ENCODE measurements at regions not wholly inside any gene's neighbourhood (a gene's known extent, or its start where the extent isn't known, plus 50 kb on each side); places are given as distances from the start of the nearest gene placed in this dataset.

DNA sequence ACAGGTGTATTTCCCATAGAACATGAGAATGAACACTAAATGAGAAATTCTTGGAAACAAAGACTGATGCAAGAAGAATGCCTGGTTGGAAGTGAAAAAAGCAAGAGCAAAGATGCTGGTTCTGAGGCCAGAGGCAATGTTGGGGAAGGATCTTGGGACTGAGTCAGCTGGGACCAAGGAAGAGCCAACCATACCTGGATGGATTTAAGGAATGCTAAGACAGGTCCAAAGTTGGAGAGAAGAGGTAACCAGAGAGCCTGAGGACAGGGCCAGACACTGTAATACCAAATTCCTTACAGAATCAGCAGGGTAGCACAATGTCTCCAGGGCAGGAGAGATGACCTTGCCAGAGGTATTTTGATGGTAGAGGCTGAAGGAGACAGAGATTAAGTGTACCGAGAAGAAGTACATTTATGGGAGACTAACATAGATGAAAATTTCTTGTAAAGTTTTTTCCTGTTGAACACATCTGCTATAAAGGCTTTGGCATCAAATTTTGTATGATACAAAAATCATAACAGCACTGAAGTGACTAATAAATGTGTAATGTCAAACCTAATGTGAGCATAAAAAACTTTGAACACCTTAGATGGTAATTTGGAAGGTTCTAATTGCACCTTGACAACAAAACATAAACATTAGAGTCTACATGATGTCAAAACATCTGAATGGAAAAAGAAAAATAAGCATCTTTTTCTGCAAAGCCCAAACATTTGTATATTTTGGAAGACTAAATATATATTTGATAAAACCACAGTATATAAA is 221.7 kb upstream of the MARCKS start:
- no peak for DNase-seq

DNA sequence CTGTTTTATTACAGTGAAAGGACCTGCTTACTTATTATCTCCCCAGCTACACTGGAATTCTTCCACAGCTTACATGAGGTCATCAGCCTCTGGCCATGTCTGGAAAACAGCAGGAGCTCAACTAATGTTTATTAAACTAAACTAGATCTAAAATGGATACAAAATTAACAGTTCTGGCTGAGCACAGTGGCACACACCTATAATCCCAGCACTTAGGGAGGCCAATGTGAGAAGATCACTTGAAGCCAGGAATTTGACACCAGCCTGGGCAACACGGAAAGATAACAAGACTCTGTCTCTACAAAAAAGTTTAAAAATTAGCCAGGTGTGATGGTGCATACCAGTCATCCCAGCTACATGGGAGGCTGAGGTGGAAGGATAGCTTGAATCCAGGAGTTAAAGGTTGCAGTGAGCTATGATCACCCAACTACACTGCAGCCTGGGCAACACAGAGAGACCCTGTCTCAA is 220.8 kb upstream of the MARCKS start:
- DNase-seq: no peak

DNA sequence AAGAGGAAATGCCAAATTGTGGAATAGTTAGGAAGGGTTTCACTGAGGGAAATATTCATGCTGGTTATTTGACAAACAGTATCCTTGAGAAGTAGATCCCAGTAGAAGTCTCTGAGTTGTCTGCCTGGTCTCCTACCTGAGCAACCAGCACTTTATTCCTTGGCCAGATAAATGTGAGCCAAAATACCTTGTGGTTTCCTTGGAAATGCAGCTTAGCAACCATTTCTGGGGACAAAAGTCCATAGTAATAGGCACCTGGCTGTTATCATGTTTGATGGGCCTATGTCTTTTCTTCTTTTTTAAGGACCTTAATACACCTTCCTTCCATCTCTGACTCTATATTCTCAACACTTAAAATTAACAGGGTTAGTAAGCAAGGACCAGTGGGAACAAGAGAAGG is 217.1 kb upstream of the MARCKS start:
- no peak for DNase-seq

GRCh38 chr6:113642001-113642713 is 215.0 kb upstream of the MARCKS start:
- no peak for DNase-seq

GRCh38 chr6:113642714-113643406 is 214.3 kb upstream of the MARCKS start:
- DNase-seq: no peak

DNA sequence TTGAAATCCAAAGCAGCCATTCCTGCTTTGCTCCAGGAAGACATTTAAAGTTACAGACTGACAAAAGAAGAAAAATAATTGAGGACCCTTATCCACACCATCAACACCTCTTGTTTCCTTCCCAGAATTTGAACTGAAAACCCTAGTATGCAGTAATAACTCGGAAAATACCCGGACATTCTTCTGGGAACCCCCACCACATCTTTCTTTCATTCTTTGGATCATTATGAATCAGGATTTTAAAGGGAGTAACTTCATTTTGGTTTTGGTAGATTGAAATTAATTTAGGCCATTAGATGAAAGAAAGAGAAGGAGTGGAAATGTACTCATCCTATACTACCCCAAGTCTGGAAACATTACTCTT is 213.8 kb upstream of the MARCKS start:
- DNase-seq: no peak

DNA sequence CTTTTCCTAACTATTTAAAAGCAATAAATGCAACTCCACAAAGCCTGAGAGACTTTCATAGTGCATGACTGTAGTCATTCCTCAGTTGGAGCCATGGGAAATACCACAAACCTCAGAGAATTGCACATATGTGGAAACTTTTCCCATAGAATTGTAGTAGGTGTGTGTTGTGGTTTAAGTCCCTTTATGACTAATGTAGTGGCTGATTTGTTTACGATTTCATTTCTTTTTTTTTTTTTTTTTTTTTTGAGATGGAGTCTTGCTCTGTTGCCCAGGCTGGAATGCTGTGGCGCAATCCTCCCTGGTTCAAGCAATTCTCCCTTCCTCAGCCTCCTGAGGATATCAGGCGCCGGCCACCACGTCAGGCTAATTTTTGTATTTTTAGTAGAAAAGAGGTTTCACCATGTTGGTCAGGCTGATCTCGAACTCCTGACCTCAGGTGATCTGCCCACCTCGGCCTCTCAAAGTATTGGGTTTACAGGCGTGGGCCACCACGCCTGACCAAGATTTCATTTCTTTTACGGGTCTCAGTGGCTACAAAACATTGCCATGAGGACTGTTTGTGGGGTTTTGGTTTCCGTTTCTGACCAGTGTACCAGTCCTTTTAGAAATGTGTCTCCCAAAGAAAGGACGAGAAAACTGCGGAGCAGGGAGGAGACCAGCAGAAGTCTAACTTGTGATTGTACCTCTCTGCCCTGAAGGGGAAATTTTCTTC is 212.1 kb upstream of the MARCKS start:
- no peak for DNase-seq

DNA sequence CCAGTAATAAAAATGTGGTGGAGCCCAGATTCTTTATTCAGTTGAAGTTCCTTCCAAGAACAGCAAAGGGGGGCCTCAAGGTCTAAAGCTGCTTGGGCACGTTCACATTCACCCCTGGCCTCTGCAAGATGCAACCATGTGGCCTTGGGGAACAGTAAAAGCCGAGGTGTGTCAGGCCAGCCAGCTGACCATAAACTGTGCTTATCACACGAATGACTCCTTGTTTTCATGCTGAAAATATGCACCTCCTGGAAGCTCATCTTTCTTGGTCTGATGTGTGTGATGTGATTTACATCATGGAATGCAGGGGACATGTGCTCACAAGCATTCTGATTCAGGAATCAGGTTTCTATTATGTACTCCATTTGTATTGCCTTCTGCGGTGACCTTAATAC is 211.6 kb upstream of the MARCKS start:
- DNase-seq: no peak

DNA sequence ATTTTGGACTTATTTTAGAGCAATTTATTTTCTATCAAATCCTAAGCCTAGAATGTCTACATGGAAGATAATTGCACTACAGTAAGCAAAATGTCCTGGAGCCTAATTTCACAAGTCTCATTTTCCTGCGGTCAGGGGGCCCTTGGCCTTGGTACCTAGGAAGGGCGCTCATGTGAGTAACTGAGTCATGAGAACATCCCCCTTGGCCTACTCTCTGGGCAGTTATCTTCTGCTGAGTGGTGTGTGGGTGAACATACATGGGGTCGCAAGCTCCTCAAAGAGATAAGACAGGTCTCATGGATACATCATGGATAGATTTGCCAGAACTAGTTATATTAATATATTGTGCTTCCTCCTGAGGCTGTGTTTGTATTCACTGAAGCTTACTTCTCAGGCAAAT is 211.2 kb upstream of the MARCKS start:
- no peak for DNase-seq

GRCh38 chr6:113646701-113647100 is 210.4 kb upstream of the MARCKS start:
- DNase-seq: no peak

- no peak for DNase-seq
Observed at GRCh38 chr6:113647143-113647889, 209.8 kb upstream of the MARCKS start.

- no peak for DNase-seq
Observed at GRCh38 chr6:113648698-113649097, 208.4 kb upstream of the MARCKS start.

GRCh38 chr6:113649276-113649675 is 207.9 kb upstream of the MARCKS start:
- DNase-seq: no peak

- no peak for DNase-seq
Observed at GRCh38 chr6:113649880-113650609, 207.1 kb upstream of the MARCKS start.

DNA sequence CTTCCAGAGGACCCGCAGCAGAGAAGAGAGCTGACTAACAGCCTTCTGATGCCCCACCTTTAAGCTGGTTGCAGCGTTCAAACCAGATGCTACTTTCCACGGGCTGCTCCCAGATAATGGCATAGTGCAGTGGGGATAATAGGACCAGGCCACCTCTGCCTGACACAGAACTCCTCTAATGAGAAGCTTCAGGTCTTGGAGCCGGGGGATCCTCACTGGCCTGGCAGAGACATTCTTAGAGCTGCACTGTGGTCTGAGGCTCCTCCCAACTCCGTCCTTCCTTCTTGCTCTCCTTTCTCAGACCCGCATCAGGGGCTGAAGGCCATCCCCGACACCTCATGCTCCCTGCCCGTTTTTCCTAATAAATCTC is 206.6 kb upstream of the MARCKS start:
- DNase-seq: no peak

GRCh38 chr6:113651120-113651519 is 206.0 kb upstream of the MARCKS start:
- DNase-seq: no peak

- DNase-seq: no peak
Observed at GRCh38 chr6:113651920-113652319, 205.2 kb upstream of the MARCKS start.

- no peak for DNase-seq
Observed at GRCh38 chr6:113653275-113653674, 203.9 kb upstream of the MARCKS start.

GRCh38 chr6:113654396-113654795 is 202.7 kb upstream of the MARCKS start:
- DNase-seq: no peak

GRCh38 chr6:113655761-113656160 is 201.4 kb upstream of the MARCKS start:
- DNase-seq: no peak

GRCh38 chr6:113659762-113660404 is 197.3 kb upstream of the MARCKS start:
- DNase-seq: no peak
